RWPE2 (cell line): ENCODE measurements at regions not wholly inside any gene's neighbourhood (a gene's known extent, or its start where the extent isn't known, plus 50 kb on each side); places are given as distances from the start of the nearest gene placed in this dataset.
A peak's percentile ranks its signal among the peaks of the same experiment; 100 is the strongest.

ENCODE experiments used
- ATAC-seq: fragments of 200-7000 bp; cut with Tn5 transposase; 3 replicates; pipeline ENCODE4 v1.9.1; 2021; ENCODE audit warnings: low read depth
- DNase-seq: peaks from one replicate; pipeline ENCODE4 v3.0.0-alpha.2; 2020; ENCODE audit warnings: low spot score
- H3K27ac ChIP-seq: fragments of 450-650 bp; 2 replicates; pipeline ENCODE4 v1.5.1; 2017; ENCODE audit warnings: mild to moderate bottlenecking; ENCODE audit not compliant: poor library complexity, severe bottlenecking
- H3K27me3 ChIP-seq: fragments of 250-450 bp; sonication (Bioruptor Pico); 2 replicates; pipeline ENCODE4 v1.5.1; 2021; ENCODE audit warnings: mild to moderate bottlenecking, moderate library complexity; ENCODE audit not compliant: insufficient read depth, poor library complexity, severe bottlenecking
- H3K36me3 ChIP-seq: fragments of 250-450 bp; sonication (Bioruptor Pico); 2 replicates; pipeline ENCODE4 v1.5.1; 2020; ENCODE audit warnings: low read depth, mild to moderate bottlenecking, moderate library complexity
- H3K4me1 ChIP-seq: fragments of 250-450 bp; sonication (Bioruptor Pico); 2 replicates; pipeline ENCODE4 v1.5.1; 2021; ENCODE audit warnings: mild to moderate bottlenecking, moderate library complexity; ENCODE audit not compliant: insufficient read depth, poor library complexity, severe bottlenecking
- H3K4me3 ChIP-seq: fragments of 250-450 bp; sonication (Bioruptor Pico); 2 replicates; pipeline ENCODE4 v1.5.1; 2021; ENCODE audit warnings: mild to moderate bottlenecking, moderate library complexity; ENCODE audit not compliant: severe bottlenecking
- H3K9me3 ChIP-seq: fragments of 250-450 bp; sonication (Bioruptor Pico); 2 replicates; pipeline ENCODE4 v1.5.1; 2021; ENCODE audit warnings: mild to moderate bottlenecking, moderate library complexity; ENCODE audit not compliant: severe bottlenecking
- CTCF ChIP-seq: fragments of 450-650 bp; IDR thresholded peaks from one replicate; pipeline ENCODE4 v1.5.1; 2017; ENCODE audit warnings: mild to moderate bottlenecking, moderate library complexity; ENCODE audit not compliant: poor library complexity, severe bottlenecking

- ATAC-seq (no peak), DNase-seq (no peak)
- no peaks in the 10 kb centered on the region for H3K36me3 ChIP-seq
- no peak for TF ChIP-seq CTCF
- no peak overlapping the region for H3K27ac ChIP-seq
- H3K4me1 ChIP-seq: no peaks in the 10 kb centered on the region
- no peaks in the 10 kb centered on the region for H3K27me3 ChIP-seq
- no peak overlapping the region for H3K4me3 ChIP-seq
- H3K9me3 ChIP-seq: no peaks in the 10 kb centered on the region
Measured at GRCh38 chr3:34301313-34301712, 502.9 kb downstream of the PDCD6IP start.

DNA sequence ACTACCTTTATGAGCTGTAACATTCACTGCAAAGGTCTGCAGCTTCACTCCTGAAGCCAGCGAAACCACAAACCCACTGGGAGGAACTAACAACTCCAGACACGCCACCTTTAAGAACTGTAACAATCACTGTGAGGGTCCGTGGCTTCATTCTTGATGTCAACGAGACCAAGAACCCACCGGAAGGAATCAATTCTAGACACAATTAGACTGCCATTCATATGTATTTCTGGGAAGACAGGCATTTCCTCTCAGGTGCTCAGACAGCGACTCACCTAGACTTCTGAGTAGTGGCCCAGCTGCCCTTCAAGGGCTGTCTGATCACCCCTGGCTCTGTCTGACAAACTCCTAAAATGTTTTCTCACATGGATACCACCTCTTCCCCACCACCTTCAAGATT is 506.8 kb downstream of the PDCD6IP start:
- Histone ChIP-seq H3K4me3 (no peak overlapping the region), H3K4me1 (no peaks in the 10 kb centered on the region), H3K9me3 (no peaks in the 10 kb centered on the region), H3K36me3 (no peaks in the 10 kb centered on the region), H3K27ac (peak overlapping the region; percentile 56), H3K27me3 (no peaks in the 10 kb centered on the region)
- peak; percentile 81 for ATAC-seq
- DNase-seq: no peak
- no peak for TF ChIP-seq CTCF

GRCh38 chr3:34312684-34313083 is 514.3 kb downstream of the PDCD6IP start:
- TF ChIP-seq CTCF: no peak
- H3K4me1 ChIP-seq: no peaks in the 10 kb centered on the region
- no peak for DNase-seq
- no peak for ATAC-seq
- no peaks in the 10 kb centered on the region for H3K27me3 ChIP-seq
- no peaks in the 10 kb centered on the region for H3K9me3 ChIP-seq
- no peak overlapping the region for H3K27ac ChIP-seq
- H3K36me3 ChIP-seq: no peaks in the 10 kb centered on the region
- H3K4me3 ChIP-seq: no peak overlapping the region

DNA sequence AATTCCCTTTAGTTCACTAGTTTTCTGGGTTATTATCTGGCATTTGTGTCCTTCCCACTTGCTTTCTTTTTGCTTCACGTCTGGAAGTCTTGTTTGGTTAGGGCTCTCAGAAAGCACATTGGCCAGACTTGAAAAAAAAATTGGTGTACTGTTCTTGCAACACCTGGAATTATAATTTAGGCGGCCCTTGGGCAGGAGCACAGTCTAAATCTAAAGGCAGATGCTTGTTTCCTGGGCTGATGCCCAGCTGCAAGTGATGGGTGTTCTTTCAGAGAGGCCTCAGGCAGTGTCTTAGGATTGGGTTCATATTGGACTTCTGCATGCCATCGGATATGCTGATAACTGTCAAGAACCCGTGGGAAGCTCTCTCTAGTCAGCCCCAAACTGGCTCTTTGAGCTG is 521.5 kb downstream of the PDCD6IP start:
- Histone ChIP-seq H3K27ac (no peak overlapping the region), H3K4me3 (no peak overlapping the region), H3K27me3 (no peaks in the 10 kb centered on the region), H3K4me1 (no peaks in the 10 kb centered on the region), H3K36me3 (no peaks in the 10 kb centered on the region), H3K9me3 (no peaks in the 10 kb centered on the region)
- ATAC-seq: no peak
- DNase-seq: no peak
- no peak for TF ChIP-seq CTCF

DNA sequence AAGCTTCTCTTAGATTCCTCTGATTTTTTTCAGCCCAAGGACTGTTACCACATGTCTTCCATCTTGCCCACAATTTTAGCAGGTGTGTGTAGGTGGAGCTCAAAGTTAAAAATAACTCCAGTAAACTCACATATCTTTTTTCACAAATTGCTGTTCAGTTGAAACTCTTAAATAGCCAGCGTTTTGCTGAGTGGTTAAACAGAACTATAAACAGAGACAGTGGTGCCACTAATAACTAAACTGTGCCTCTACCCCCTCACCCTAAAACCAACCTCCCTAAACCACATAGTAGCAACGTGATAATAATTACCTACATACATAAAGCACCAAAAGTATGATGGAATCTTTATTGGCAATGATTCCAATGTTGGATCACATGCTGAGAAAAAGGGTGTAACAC is 525.1 kb downstream of the PDCD6IP start:
- no peaks in the 10 kb centered on the region for H3K27me3 ChIP-seq
- DNase-seq (no peak), ATAC-seq (no peak)
- no peak for TF ChIP-seq CTCF
- H3K4me1 ChIP-seq: no peaks in the 10 kb centered on the region
- no peak overlapping the region for H3K27ac ChIP-seq
- H3K36me3 ChIP-seq: no peaks in the 10 kb centered on the region
- no peaks in the 10 kb centered on the region for H3K9me3 ChIP-seq
- H3K4me3 ChIP-seq: no peak overlapping the region
